MM.1S (cell line): ENCODE measurements at regions not wholly inside any gene's neighbourhood (a gene's known extent, or its start where the extent isn't known, plus 50 kb on each side); places are given as distances from the start of the nearest gene placed in this dataset.

ENCODE experiments used
- DNase-seq: peaks from one replicate; pipeline ENCODE4 v3.0.0-alpha.2; 2015
- H2AFZ ChIP-seq: fragments of 300-600 bp; sonication (generic); 2 replicates; pipeline ENCODE4 v1.6.0; 2016; ENCODE audit warnings: antibody characterized with exemption, low read length
- H3F3A ChIP-seq: fragments of 300-600 bp; sonication (generic); 2 replicates; pipeline ENCODE4 v1.6.1; 2016; ENCODE audit warnings: mild to moderate bottlenecking, antibody characterized with exemption, low read length, moderate library complexity, mixed read lengths; ENCODE audit not compliant: insufficient read depth
- H3K27ac ChIP-seq: fragments of 300-600 bp; sonication (generic); 2 replicates; pipeline ENCODE4 v1.5.1; 2016; ENCODE audit warnings: mild to moderate bottlenecking, low read length
- H3K27me3 ChIP-seq: fragments of 300-600 bp; sonication (generic); replicated peaks from 2 replicates; pipeline ENCODE4 v1.6.0; 2016; ENCODE audit warnings: low read length; ENCODE audit not compliant: insufficient read depth
- H3K36me3 ChIP-seq: fragments of 300-600 bp; sonication (generic); replicated peaks from 2 replicates; pipeline ENCODE4 v1.6.1; 2016; ENCODE audit warnings: mild to moderate bottlenecking, low read length, mixed read lengths; ENCODE audit not compliant: insufficient read depth
- H3K4me1 ChIP-seq: fragments of 300-600 bp; sonication (generic); 2 replicates; pipeline ENCODE4 v1.6.1; 2016; ENCODE audit warnings: low read length, mixed read lengths
- H3K4me2 ChIP-seq: fragments of 300-600 bp; sonication (generic); 2 replicates; pipeline ENCODE4 v1.6.0; 2016; ENCODE audit warnings: low read depth, low read length
- H3K4me3 ChIP-seq: fragments of 300-600 bp; sonication (generic); 2 replicates; pipeline ENCODE4 v1.5.1; 2016; ENCODE audit warnings: low read length, mixed read lengths
- H3K79me2 ChIP-seq: fragments of 300-600 bp; sonication (generic); 2 replicates; pipeline ENCODE4 v1.6.1; 2016; ENCODE audit warnings: mixed run types, low read length, mixed read lengths
- H3K9ac ChIP-seq: fragments of 300-600 bp; sonication (generic); 2 replicates; pipeline ENCODE4 v1.6.1; 2016; ENCODE audit warnings: low read length, mixed read lengths
- H3K9me2 ChIP-seq: fragments of 300-600 bp; sonication (generic); replicated peaks from 2 replicates; pipeline ENCODE4 v1.6.1; 2016; ENCODE audit warnings: mild to moderate bottlenecking, low read length, mixed read lengths; ENCODE audit not compliant: insufficient read depth
- H3K9me3 ChIP-seq: fragments of 300-600 bp; sonication (generic); replicated peaks from 2 replicates; pipeline ENCODE4 v1.6.1; 2016; ENCODE audit warnings: mild to moderate bottlenecking, low read length, mixed read lengths; ENCODE audit not compliant: insufficient read depth
- H4K20me1 ChIP-seq: fragments of 300-600 bp; sonication (generic); 2 replicates; pipeline ENCODE4 v1.6.1; 2016; ENCODE audit warnings: mild to moderate bottlenecking, low read length, moderate library complexity, mixed read lengths; ENCODE audit not compliant: insufficient read depth
- EZH2 ChIP-seq: fragments of 300-600 bp; sonication (generic); optimal IDR thresholded peaks from 2 replicates; pipeline ENCODE3; 2017; ENCODE audit warnings: low read depth, mild to moderate bottlenecking, antibody characterized with exemption, low read length, mixed read lengths
- EZH2phosphoT487 ChIP-seq: fragments of 300-600 bp; sonication (generic); IDR thresholded peaks from 2 replicates; pipeline ENCODE4 v1.6.1; 2018; ENCODE audit warnings: antibody characterized with exemption, low read length
- TF ChIP-seq, protein P1 (sequence below): fragments of 300-600 bp; sonication (generic); IDR thresholded peaks from 2 replicates; pipeline ENCODE4 v1.5.1; 2016; ENCODE audit warnings: antibody characterized with exemption, low read length, mixed read lengths

DNA sequence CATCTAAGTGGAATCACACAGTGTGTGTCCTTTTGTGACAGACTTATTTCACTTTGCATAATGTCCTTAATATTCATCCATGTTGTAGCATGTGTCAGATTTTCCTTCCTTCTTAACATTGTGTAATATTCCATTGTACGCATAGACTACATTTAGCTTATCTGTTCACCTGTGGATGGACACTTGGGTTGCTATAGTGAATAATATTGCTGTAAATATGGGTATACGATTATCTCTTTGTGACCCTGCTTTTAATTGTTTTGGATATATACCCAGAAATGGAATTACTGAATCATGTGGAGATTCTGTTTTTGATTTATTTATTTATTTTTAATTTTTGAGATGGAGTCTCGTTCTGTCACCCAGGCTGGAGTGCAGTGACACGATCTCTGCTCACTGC lies 63.0 kb upstream of the ATP5PO start:
- Histone ChIP-seq H2AFZ (no peak overlapping the region), H3K4me3 (no peak overlapping the region), H3K36me3 (no peaks in the 10 kb centered on the region), H4K20me1 (no peaks in the 10 kb centered on the region), H3K79me2 (no peaks in the 10 kb centered on the region), H3K9ac (no peak overlapping the region), H3K27me3 (no peaks in the 10 kb centered on the region), H3K27ac (no peak overlapping the region), H3K9me2 (no peaks in the 10 kb centered on the region), H3K4me1 (no peaks in the 10 kb centered on the region), H3K4me2 (no peak overlapping the region), H3K9me3 (no peaks in the 10 kb centered on the region), H3F3A (no peaks in the 10 kb centered on the region)
- DNase-seq, result no peak
- no peak for TF ChIP-seq EZH2
- TF ChIP-seq EZH2phosphoT487, result no peak
- TF ChIP-seq, protein P1, sequence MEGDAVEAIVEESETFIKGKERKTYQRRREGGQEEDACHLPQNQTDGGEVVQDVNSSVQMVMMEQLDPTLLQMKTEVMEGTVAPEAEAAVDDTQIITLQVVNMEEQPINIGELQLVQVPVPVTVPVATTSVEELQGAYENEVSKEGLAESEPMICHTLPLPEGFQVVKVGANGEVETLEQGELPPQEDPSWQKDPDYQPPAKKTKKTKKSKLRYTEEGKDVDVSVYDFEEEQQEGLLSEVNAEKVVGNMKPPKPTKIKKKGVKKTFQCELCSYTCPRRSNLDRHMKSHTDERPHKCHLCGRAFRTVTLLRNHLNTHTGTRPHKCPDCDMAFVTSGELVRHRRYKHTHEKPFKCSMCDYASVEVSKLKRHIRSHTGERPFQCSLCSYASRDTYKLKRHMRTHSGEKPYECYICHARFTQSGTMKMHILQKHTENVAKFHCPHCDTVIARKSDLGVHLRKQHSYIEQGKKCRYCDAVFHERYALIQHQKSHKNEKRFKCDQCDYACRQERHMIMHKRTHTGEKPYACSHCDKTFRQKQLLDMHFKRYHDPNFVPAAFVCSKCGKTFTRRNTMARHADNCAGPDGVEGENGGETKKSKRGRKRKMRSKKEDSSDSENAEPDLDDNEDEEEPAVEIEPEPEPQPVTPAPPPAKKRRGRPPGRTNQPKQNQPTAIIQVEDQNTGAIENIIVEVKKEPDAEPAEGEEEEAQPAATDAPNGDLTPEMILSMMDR, result no peak

DNA sequence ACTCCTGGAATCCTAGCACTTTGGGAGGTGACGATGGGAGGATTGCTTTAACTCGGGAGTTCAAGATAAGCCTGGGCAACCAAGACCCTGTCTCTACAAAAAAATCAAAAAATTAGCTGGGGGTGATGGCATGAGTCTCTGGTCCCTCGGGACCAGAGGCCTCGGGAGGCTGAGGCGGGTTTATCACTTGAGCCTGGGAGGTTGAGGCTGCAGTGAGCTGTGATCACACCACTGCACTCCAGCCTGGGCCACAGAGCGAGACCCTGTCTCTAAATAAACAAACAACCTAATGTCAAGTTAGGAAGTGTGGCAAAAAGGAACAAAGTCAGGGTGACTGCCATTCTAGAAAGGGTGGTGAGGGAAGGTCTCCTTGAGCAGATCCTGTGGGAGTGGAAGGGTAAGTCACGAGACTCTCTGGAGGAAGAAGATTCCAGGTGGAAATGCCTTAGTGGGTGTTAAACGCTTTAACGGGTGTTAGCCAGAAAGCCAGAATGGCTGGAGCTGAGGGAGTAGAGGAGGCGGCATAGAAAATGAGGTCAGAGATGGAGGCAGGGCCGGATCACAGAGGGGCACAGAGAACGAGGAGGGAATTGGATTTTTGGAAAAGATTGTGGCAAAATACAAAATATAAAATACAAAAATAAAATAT lies 62.2 kb upstream of the ATP5PO start:
- H4K20me1 ChIP-seq, result no peaks in the 10 kb centered on the region
- no peaks in the 10 kb centered on the region for H3K4me1 ChIP-seq
- H3K36me3 ChIP-seq, result no peaks in the 10 kb centered on the region
- no peaks in the 10 kb centered on the region for H3K79me2 ChIP-seq
- H2AFZ ChIP-seq, result no peak overlapping the region
- H3K9me2 ChIP-seq, result no peaks in the 10 kb centered on the region
- no peak for DNase-seq
- H3F3A ChIP-seq, result no peaks in the 10 kb centered on the region
- no peaks in the 10 kb centered on the region for H3K9me3 ChIP-seq
- H3K27me3 ChIP-seq, result no peaks in the 10 kb centered on the region
- H3K9ac ChIP-seq, result no peak overlapping the region
- TF ChIP-seq EZH2phosphoT487 (no peak), EZH2 (no peak)
- TF ChIP-seq, protein P1, result no peak
- no peak overlapping the region for H3K4me2 ChIP-seq
- no peak overlapping the region for H3K27ac ChIP-seq
- H3K4me3 ChIP-seq, result no peak overlapping the region

DNA sequence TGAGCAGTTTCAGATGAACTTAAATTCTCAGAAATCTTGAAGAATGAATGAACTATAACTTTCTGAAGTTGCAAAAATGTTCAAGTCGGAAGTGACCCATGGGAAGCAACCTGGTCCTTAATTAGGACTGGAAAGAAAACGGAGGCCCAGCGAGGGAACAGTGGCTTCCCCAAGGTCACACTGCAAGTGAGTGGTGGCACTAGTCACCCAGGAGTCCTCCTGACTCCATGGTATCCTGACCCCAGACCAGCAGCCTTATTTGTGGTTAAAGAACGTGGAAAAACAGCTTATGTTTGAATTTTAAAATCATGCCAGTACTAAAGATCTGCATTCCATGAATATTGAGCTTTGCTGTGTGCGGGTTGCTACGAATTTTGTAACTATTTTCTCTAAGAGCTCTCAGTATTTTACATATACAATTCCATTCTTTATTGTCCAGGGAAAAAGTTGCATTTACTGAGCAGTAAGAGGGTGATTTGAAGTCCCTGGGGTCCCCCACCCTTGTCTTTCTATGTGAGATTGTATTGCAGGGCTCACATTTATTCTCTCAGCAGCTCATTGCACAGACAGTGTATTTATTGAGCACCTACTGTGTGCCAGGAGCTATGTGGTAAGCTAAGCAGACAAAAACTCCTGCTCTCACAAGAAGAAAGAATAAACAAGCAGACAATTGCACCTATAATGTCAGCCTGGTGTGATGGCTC lies 61.6 kb upstream of the ATP5PO start:
- Histone ChIP-seq H3K36me3 (no peaks in the 10 kb centered on the region), H3K4me2 (no peak overlapping the region), H3K9ac (no peak overlapping the region)

More for the DNA sequence above, 61.6 kb upstream of the ATP5PO start:
- H3K79me2 ChIP-seq, result no peaks in the 10 kb centered on the region
- H3K4me3 ChIP-seq, result no peak overlapping the region
- no peak for DNase-seq
- H3K9me2 ChIP-seq, result no peaks in the 10 kb centered on the region
- H3K9me3 ChIP-seq, result no peaks in the 10 kb centered on the region
- no peaks in the 10 kb centered on the region for H4K20me1 ChIP-seq
- H3K4me1 ChIP-seq, result no peaks in the 10 kb centered on the region
- TF ChIP-seq EZH2phosphoT487 (no peak), EZH2 (no peak)
- TF ChIP-seq, protein P1, result no peak
- H3K27ac ChIP-seq, result no peak overlapping the region
- H3F3A ChIP-seq, result no peaks in the 10 kb centered on the region
- H3K27me3 ChIP-seq, result no peaks in the 10 kb centered on the region
- no peak overlapping the region for H2AFZ ChIP-seq
